T-cell (primary cell): ENCODE measurements at regions not wholly inside any gene's neighbourhood (a gene's known extent, or its start where the extent isn't known, plus 50 kb on each side); places are given as distances from the start of the nearest gene placed in this dataset.
"Not testable (repeated sequence)": the region's sequence is repeated elsewhere in the genome, so short reads cannot be mapped to it uniquely, and the experiment has no call there.

ENCODE experiments used
- ATAC-seq, 4 experiments: fragments of 200-7000 bp in 3 of 4; fragments of 150-1000 bp in 1 of 4; cut with Tn5 transposase; replicated peaks in 1 of 4; 1 replicate in 3 of 4; 2 replicates in 1 of 4; pipeline ENCODE4 v1.10.0; 2021; ENCODE audit warnings: moderate library complexity in 3 of 4, mild to moderate bottlenecking in 2 of 4, moderate number of reproducible peaks in 1 of 4
- CTCF ChIA-PET, 2 donors: fragments of 300-600 bp; sonication (Branson Sonifier 250); formaldehyde crosslinking; loops; one replicate each; lab custom pipeline; 2022; ENCODE audit warnings: antibody characterized with exemption in 2 of 2; lab: Charles Lee
- POLR2A ChIA-PET, 2 donors: fragments of 300-600 bp; sonication (Branson Sonifier 250); formaldehyde crosslinking; loops; one replicate each; lab custom pipeline; 2022; ENCODE audit warnings: antibody characterized with exemption in 2 of 2; lab: Charles Lee
- DNase-seq, 35 experiments: peaks; one replicate each; pipeline versions ENCODE4 v3.0.0 to v3.0.0-alpha.2; 2013 to 2023
- H3K27ac ChIP-seq: one replicate; pipeline ENCODE4 v1.5.1; 2013; ENCODE audit warnings: low read length
- H3K27me3 ChIP-seq, 2 experiments: replicated peaks in 1 of 2; 1 replicate in 1 of 2; 2 replicates in 1 of 2; pipeline versions ENCODE4 v1.6.1 to v1.7.0; 2013; ENCODE audit warnings: low read length in 1 of 2, mixed read lengths in 1 of 2; ENCODE audit not compliant: control insufficient read depth in 2 of 2, insufficient read depth in 2 of 2; ENCODE audit errors: extremely low read depth in 1 of 2
- H3K36me3 ChIP-seq, 2 donors: 1 replicate in 1 of 2; 2 replicates in 1 of 2; pipeline versions ENCODE4 v1.6.1 to v1.7.0; 2013; ENCODE audit warnings: low read length in 1 of 2; ENCODE audit not compliant: control insufficient read depth in 2 of 2, insufficient read depth in 1 of 2; ENCODE audit errors: extremely low read depth in 1 of 2
- H3K4me1 ChIP-seq, 2 experiments: 1 replicate in 1 of 2; 2 replicates in 1 of 2; pipeline versions ENCODE4 v1.6.1 to v1.7.0; 2013; ENCODE audit warnings: low read length in 2 of 2, mixed read lengths in 1 of 2; ENCODE audit not compliant: insufficient read depth in 2 of 2, control insufficient read depth in 1 of 2; ENCODE audit errors: extremely low read depth in 1 of 2
- H3K4me3 ChIP-seq, 2 donors: 1 replicate in 1 of 2; 2 replicates in 1 of 2; pipeline versions ENCODE4 v1.5.1 to v1.7.0; 2013; ENCODE audit warnings: mild to moderate bottlenecking in 2 of 2, low read length in 1 of 2, moderate library complexity in 1 of 2; ENCODE audit not compliant: control insufficient read depth in 1 of 2; ENCODE audit errors: extremely low read depth in 1 of 2
- H3K9me3 ChIP-seq: 2 replicates; pipeline ENCODE4 v1.7.0; 2013
- H3K27ac Mint-ChIP-seq, 2 donors: one replicate each; pipeline ENCODE4 v1.8.0; 2020 to 2021; ENCODE audit warnings: mild to moderate bottlenecking in 2 of 2, mixed read lengths in 2 of 2
- H3K27me3 Mint-ChIP-seq, 2 donors: one replicate each; pipeline ENCODE4 v1.8.0; 2021 to 2022; ENCODE audit warnings: mixed read lengths in 2 of 2
- H3K36me3 Mint-ChIP-seq: one replicate; pipeline ENCODE4 v1.8.0; 2021; ENCODE audit warnings: mixed read lengths
- H3K4me1 Mint-ChIP-seq, 3 donors: one replicate each; pipeline ENCODE4 v1.8.0; 2020 to 2022; ENCODE audit warnings: mixed read lengths in 3 of 3, mild to moderate bottlenecking in 1 of 3
- H3K4me3 Mint-ChIP-seq, 3 donors: one replicate each; pipeline ENCODE4 v1.8.0; 2020 to 2022; ENCODE audit warnings: mild to moderate bottlenecking in 3 of 3, mixed read lengths in 3 of 3, moderate library complexity in 3 of 3
- H3K9me3 Mint-ChIP-seq, 3 donors: one replicate each; pipeline ENCODE4 v1.8.0; 2020 to 2022; ENCODE audit warnings: mixed read lengths in 3 of 3
- WGBS: methylation state at CpG from one replicate; pipeline ENCODE4 v1.1.5; 2013; ENCODE audit warnings: missing lambda C conversion rate; ENCODE audit not compliant: insufficient coverage; 5-methylcytosine and 5-hydroxymethylcytosine counted together

DNA sequence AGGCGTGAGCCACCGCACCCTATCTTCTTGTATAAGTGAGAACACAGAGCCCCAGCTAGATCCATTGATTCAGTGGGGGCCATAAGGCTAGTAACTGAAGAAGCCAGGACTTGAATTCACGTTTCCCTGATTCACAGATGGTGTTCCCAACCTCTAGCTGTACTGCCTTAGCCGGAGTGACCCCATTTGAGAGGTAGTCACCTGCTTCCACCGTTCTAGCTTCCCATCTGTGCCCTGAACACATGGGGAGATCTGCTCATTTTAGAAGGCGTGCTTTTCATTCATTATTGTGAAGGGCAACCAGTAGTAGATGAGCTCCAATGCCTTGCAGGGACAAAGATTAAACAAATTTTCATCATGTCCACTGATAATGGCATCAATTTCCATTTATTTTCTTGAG is 365.7 kb upstream of the TPM1 start:
- no peaks in the 10 kb centered on the region for H3K4me1 Mint-ChIP-seq

DNA sequence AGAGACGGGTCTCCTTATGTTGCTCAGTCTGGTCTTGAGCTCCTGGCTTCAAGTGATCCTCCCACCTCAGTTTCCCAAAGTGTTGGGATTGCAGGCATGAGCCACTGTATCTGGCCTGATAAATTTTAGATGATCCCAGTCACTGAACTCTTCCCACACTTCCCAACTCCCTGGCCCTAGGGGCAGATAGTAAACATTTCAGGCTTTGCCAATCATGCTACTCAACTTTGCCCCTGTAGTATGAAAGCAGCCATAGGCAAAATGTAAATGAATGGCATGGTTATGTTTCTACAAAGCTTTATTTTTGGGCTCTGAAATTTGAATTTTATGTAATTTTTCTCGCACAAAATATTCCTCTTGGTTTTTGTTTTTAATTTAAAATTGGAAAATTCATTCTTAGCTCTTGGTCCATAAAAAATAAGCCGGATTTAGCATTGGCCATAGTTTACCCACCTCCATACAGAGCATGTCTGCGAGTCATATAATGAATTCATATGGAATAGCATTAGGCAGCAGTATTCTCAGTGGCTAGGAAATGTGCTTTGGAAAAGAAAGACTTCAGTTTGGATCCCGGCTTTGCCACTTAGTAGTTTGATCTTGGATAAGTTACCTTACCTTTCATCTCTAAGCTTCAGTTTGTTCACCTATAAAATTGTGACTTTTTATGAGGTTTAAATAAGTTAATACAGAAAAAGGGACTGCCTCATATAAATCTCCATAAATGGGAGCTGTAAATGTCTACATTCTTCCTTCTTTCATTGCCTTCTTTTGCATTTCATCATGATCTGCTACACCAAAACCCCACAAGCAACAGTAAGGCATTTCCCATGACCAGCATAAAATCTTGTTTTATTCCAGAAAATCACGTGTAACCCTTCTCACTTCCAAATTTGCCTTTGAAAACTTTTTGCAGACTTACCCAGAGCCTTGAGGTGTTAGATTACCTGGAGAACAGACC is 360.3 kb upstream of the TPM1 start:
- no peaks in the 10 kb centered on the region for H3K27me3 ChIP-seq
- H3K9me3 ChIP-seq, result no peaks in the 10 kb centered on the region
- CTCF ChIA-PET, result no interaction called here
- no peaks in the 10 kb centered on the region for H3K4me1 ChIP-seq
- H3K36me3 ChIP-seq, result no peaks in the 10 kb centered on the region
- Mint-ChIP-seq H3K27ac (no peak overlapping the region), H3K36me3 (no peaks in the 10 kb centered on the region), H3K4me3 (no peak overlapping the region), H3K4me1 (no peaks in the 10 kb centered on the region), H3K27me3 (peaks cover 4 to 9% of the 10 kb centered on the region in 2 donors), H3K9me3 (peaks cover 4% of the 10 kb centered on the region in 3 donors)
- no peak overlapping the region for H3K27ac ChIP-seq
- no peak for ATAC-seq
- WGBS, result 100% methylated on average over 1 of the region's 6 CpGs
- POLR2A ChIA-PET, result no interaction called here
- H3K4me3 ChIP-seq, result no peak overlapping the region
- DNase-seq, result no peak

More for the DNA sequence above, 365.7 kb upstream of the TPM1 start:
- H3K9me3 ChIP-seq, result no peaks in the 10 kb centered on the region
- no peaks in the 10 kb centered on the region for H3K4me1 ChIP-seq
- H3K36me3 ChIP-seq, result no peaks in the 10 kb centered on the region
- 86% methylated on average over 6 of the region's 6 CpGs for WGBS
- ATAC-seq (no peak), DNase-seq (no peak)
- H3K4me3 Mint-ChIP-seq, result no peak overlapping the region
- no peaks in the 10 kb centered on the region for H3K27me3 ChIP-seq
- ChIA-PET POLR2A (no interaction called here), CTCF (no interaction called here)
- no peak overlapping the region for H3K27ac ChIP-seq
- no peak overlapping the region for H3K4me3 ChIP-seq
- no peaks in the 10 kb centered on the region for H3K36me3 Mint-ChIP-seq
- H3K27ac Mint-ChIP-seq, result no peak overlapping the region
- H3K9me3 Mint-ChIP-seq, result peaks cover 4% of the 10 kb centered on the region in 3 donors
- peaks cover 5 to 7% of the 10 kb centered on the region in 2 donors for H3K27me3 Mint-ChIP-seq

DNA sequence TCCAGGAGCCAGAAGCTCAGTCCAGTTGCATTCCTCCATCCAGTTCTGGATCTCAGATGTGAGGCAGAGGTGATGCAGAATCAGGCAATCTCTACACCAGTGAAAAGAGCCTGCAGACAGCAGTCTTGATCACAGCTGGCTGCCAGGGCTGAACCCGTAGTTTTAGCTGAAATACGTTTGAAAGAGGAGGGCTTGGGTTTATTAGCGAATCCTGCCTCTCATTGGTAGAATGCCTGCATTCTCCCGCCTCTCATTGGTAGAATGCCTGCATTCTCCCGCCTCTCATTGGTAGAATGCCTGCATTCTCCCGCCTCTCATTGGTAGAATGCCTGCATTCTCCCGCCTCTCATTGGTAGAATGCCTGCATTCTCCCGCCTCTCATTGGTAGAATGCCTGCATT is 359.4 kb upstream of the TPM1 start:
- H3K36me3 ChIP-seq, H3K9me3 ChIP-seq, H3K4me1 Mint-ChIP-seq, CTCF ChIA-PET, H3K4me1 ChIP-seq, DNase-seq, H3K9me3 Mint-ChIP-seq, POLR2A ChIA-PET, H3K27ac Mint-ChIP-seq, H3K27ac ChIP-seq, H3K27me3 Mint-ChIP-seq, H3K4me3 Mint-ChIP-seq, H3K36me3 Mint-ChIP-seq, H3K27me3 ChIP-seq, ATAC-seq, H3K4me3 ChIP-seq: not testable (repeated sequence)
- 60% methylated on average over 1 of the region's 8 CpGs for WGBS

DNA sequence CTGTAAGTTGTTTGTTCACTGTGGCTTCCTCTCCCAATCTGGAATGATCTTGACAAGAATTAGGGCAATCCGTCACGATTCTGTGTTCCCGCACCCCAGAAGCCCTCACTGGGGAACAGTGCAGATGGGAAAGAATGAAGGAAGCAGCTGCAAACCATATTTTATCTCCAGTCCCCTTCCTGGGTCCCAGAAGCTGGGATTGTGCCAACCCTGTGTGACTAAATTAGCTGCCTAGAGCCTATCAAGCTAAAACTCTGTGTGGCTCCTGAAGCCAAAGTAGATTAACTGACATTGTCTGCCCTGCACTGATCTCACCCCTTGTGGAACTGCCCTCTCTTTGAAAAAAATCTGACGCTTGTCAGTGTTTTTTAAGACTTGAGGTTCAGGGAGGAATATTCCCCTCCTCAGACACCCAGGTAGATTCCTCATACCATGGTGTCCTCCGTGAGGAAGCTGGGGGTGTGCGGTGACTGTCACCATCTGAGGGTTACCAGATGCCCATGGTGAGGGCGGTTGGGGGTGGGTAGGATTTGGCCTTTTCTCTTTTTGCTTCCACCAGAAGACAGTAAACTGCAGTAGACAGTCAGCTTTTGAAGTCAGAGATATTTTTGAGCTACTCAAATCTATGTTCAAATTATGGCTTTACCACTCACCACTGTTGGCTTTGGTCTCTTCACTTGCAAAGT is 358.3 kb upstream of the TPM1 start:
- ChIA-PET CTCF (no interaction called here), POLR2A (no interaction called here)
- no peak overlapping the region for H3K4me3 ChIP-seq
- WGBS, result 100% methylated on average over 3 of the region's 7 CpGs
- H3K27me3 ChIP-seq, result no peaks in the 10 kb centered on the region
- H3K36me3 ChIP-seq, result no peaks in the 10 kb centered on the region
- H3K9me3 ChIP-seq, result no peaks in the 10 kb centered on the region
- H3K36me3 Mint-ChIP-seq, result no peaks in the 10 kb centered on the region
- H3K4me1 Mint-ChIP-seq, result no peaks in the 10 kb centered on the region
- H3K27me3 Mint-ChIP-seq, result peaks cover 4 to 9% of the 10 kb centered on the region in 2 donors
- H3K4me1 ChIP-seq, result no peaks in the 10 kb centered on the region
- no peak overlapping the region for H3K4me3 Mint-ChIP-seq
- ATAC-seq (no peak), DNase-seq (no peak)
- H3K27ac ChIP-seq, result no peak overlapping the region
- no peak overlapping the region for H3K27ac Mint-ChIP-seq
- peaks cover 4% of the 10 kb centered on the region in 3 donors for H3K9me3 Mint-ChIP-seq

DNA sequence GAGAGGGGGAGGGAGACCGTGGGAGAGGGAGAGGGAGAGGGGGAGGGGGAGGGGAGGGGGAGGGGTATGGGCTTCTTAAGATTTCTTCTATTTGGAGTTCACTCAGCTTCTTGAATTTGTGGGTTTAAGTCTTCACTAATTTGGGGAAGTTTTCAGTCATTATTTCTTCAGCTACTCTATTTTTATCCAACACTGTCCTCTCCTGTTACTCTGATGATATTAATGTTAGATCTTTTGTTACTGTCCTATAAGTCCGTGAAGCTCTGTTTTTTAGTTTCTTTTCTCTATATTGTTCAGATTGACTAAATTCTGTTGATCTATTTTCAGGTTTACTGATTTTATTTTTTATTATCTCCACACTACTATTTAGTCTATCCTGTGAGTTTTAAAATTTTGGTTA is 351.5 kb upstream of the TPM1 start:
- POLR2A ChIA-PET, result no interaction called here
- WGBS, result no CpG with 5 or more reads among the region's 2 CpGs

DNA sequence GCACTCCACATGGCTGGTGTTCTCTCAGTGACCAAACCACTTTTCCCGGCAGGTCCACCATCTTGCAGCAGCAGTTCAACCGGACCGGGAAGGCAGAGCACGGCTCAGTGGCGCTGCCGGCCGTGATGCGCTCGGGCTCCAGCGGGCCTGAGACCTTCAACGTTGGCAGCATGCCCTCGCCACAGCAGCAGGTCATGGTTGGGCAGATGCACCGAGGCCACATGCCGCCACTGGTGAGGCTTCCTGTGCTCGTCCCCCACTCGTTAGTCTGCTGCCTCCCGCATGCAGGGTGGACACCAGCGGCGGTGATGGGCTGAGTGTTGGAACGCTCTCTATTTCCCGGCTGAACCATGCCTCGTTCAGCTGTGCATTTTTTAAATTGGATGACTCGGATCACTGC is 344.9 kb upstream of the TPM1 start:
- POLR2A ChIA-PET, result no interaction called here
- Mint-ChIP-seq H3K9me3 (no peaks in the 10 kb centered on the region), H3K27ac (no peak overlapping the region), H3K4me3 (no peak overlapping the region), H3K27me3 (no peaks in the 10 kb centered on the region), H3K4me1 (no peaks in the 10 kb centered on the region), H3K36me3 (no peaks in the 10 kb centered on the region)
- DNase-seq (no peak), ATAC-seq (no peak)
- Histone ChIP-seq H3K27ac (no peak overlapping the region), H3K4me1 (no peaks in the 10 kb centered on the region), H3K27me3 (peaks cover 0 to 6% of the 10 kb centered on the region in 2 experiments), H3K36me3 (no peaks in the 10 kb centered on the region), H3K9me3 (no peaks in the 10 kb centered on the region), H3K4me3 (no peak overlapping the region)
- 92% methylated on average over 23 of the region's 23 CpGs for WGBS
- CTCF ChIA-PET, result no interaction called here

More for the DNA sequence above, 351.5 kb upstream of the TPM1 start:
- no peaks in the 10 kb centered on the region for H3K9me3 Mint-ChIP-seq
- no peak for DNase-seq
- no peaks in the 10 kb centered on the region for H3K4me1 Mint-ChIP-seq
- H3K4me3 ChIP-seq, result no peak overlapping the region
- no peaks in the 10 kb centered on the region for H3K4me1 ChIP-seq
- no peaks in the 10 kb centered on the region for H3K9me3 ChIP-seq
- no peak overlapping the region for H3K4me3 Mint-ChIP-seq
- H3K27me3 Mint-ChIP-seq, result peaks cover 0 to 2% of the 10 kb centered on the region in 2 donors
- CTCF ChIA-PET, result no interaction called here
- H3K27me3 ChIP-seq, result peaks cover 0 to 4% of the 10 kb centered on the region in 2 experiments
- no peak overlapping the region for H3K27ac Mint-ChIP-seq
- no peaks in the 10 kb centered on the region for H3K36me3 ChIP-seq
- H3K27ac ChIP-seq, result no peak overlapping the region
- no peak for ATAC-seq
- no peaks in the 10 kb centered on the region for H3K36me3 Mint-ChIP-seq
